HG03469 (cell line): ENCODE measurements at regions not wholly inside any gene's neighbourhood (a gene's known extent, or its start where the extent isn't known, plus 50 kb on each side); places are given as distances from the start of the nearest gene placed in this dataset.
"Not testable (repeated sequence)": the region's sequence is repeated elsewhere in the genome, so short reads cannot be mapped to it uniquely, and the experiment has no call there.

ENCODE experiments used
- ATAC-seq: cut with Tn5 transposase; IDR thresholded peaks from one replicate; pipeline ENCODE4 v1.9.1; 2021; ENCODE audit warnings: mild to moderate bottlenecking, moderate library complexity, moderate number of reproducible peaks; ENCODE audit not compliant: unreplicated experiment

DNA sequence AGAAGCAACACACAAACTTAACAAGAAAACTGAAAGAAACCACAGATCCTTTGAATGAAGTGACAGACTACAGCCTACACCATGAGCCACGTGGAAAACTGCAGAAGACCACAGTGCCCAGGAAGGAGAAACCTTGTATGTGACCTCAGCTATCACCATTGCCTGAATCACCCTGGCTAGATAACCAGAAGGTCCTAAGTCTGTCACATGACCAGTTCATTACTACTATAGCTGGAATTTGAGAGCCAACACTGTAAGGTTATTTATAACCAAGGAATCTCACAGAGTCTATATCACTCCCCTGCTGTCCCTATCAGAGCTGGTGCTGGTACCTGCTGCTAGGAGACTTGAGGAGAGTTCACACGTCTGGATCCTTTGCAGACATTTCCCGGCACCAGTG is 90.3 kb upstream of the FBXL17 start:
- ATAC-seq, result no peak

DNA sequence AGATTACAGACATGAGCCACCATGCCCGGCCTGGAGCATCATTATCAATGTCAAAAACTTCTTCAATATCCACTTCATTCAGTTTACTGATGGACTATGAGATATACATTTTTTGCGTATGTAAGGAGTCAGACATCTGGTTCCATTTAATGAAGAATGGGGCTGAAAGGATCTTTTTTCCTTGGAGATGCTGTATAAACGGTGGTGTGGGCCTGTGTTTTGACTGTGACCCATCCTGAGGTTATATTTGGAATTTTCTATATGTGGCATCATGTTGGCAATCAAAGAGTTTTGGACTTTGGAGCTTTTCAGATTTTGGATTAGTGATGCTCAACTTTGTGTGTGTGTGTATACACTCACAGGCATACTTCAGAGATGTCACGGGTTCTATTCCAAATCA is 85.7 kb upstream of the FBXL17 start:
- ATAC-seq, result no peak

DNA sequence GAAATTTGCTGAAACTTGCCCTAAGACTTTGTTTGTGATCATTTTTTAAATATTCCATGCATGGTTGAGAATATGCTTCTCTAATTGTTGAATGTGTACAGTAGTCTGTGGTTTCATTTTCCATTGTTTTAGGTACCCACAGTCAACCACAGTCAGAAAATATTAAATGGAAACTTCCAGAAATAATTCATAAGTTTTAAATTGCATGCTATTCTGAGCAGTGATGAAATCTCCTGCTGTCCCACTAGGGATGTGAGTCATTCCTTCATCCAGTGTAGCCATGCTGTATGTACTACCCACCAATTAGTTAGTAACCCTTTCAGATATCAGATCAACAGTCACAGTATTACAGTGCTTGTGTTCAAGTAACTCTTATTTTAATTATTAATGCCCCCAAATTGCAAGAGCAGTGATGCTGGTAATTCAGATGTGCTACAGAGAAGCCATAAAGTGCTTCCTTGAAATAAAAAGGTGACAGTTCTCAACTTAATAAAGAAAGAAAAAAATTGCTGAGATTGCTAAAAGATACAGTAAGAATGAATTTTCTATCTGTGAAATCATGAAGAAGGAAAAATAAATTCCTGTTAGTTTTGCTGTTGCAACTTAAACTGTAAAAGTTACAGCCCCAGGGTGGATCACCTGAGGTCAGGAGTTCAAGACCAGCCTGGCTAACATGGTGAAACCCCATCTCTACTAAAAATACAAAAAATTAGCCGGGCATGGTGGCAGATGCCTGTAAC is 79.9 kb upstream of the FBXL17 start:
- no peak for ATAC-seq

DNA sequence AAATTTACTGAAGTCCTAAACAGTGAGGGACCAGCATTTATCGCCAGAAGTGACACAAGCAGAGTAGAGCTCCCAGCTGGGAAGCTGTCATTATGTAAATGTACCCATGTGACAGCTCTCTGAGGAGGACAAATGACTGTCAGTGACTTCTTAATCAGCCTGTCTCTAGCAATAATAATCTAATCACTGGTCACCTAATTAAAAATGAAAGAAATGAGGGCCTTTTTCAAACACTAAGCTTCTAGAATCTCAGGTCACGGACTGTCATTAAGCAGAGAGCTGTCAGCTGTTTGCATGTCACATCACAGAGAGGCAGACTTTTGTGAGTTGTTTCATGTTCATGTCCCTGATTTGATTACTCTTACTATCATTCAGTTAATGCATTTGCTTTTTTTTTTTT is 77.9 kb upstream of the FBXL17 start:
- ATAC-seq, result no peak

DNA sequence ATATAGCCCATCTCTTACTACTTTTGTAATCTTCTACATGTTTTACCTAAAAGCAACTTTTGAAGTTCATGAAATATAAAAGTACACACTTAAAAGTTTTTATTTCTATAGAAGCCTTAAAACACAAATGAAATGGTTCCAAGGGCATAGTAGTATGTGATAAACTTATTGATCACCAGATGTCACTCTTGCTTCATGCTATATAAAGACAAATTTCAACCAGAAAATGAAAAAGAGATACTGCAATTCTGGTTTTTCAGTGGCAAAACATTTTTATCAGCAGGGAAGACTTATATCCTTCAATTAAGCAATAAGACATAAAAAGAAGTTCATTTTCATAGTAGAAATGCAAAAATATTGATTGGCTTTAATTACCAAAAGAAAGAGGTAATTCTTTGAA is 69.4 kb upstream of the FBXL17 start:
- ATAC-seq, result no peak

DNA sequence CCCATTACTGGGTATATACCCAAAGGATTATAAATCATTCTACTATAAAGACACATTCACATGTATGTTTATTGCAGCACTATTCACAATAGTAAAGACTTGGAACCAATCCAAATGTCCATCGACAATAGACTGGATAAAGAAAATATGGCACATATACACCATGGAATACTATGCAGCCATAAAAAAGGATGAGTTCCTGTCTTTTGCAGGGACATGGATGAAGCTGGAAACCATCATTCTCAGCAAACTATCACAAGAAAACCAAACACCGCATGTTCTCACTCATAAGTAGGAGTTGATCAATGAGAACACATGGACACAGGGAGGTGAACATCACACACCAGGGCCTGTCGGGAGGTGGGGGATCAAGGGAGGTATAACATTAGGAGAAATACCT is 62.2 kb upstream of the FBXL17 start:
- ATAC-seq, result not testable (repeated sequence)

DNA sequence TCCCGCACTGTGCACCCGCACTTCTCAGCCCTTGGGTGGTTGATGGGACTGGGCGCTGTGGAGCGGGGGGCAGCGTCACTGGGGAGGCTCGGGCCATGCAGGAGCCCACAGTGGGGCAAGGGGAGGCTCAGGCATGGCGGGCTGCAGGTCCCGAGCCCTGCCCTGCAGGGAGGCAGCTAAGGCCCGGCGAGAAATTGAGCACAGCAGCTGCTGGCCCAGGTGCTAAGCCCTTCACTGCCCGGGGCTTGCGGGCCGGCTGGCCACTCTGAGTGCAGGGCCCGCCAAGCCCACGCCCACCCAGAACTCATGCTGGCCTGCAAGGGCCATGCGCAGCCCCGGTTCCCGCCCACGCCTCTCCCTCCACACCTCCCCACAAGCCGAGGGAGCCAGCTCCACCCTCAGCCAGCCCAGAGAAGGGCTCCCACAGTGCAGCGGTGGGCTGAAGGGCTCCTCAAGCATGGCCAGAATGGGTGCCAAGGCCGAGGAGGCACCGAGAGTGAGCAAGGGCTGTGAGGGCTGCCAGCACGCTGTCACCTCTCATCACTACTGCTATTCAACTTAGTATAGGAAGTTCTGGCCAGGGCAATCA is 60.3 kb upstream of the FBXL17 start:
- not testable (repeated sequence) for ATAC-seq

DNA sequence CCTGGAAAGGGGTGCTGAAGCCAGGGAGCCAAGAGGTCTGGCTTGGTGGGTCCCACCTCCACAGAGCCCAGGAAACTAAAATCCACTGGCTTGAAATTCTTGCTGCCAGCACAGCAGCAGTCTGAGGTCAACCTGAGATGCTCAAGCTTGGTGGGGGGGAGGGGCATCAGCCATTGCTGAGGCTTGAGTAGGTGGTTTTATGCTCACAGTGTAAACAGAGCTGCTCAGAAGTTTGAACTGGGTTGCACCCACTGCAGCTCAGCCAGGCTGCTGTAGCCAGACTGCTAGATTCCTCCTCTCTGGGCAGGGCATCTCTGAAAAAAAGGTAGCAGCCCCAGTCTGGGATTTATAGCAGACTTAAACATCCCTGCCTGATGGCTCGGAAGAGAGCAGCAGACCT is 55.5 kb upstream of the FBXL17 start:
- no peak for ATAC-seq

DNA sequence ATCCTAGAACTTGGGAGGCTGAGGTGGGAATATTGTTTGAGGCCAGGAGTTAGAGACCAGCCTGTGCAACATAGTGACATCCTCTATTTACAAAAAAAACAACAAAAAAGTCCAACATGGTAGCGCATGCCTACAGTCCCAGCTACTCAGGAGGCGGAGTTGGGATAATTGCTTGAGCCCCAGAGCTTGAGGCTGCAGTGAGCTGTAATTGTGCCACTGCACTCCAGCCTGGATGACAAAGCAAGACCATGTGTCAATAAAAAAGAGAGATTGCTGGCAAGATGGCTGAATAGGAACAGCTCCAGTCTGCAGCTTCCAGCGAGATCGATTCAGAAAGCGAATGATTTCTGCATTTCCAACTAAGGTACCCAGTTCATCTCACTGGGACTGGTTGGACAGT is 54.8 kb upstream of the FBXL17 start:
- ATAC-seq, result no peak

DNA sequence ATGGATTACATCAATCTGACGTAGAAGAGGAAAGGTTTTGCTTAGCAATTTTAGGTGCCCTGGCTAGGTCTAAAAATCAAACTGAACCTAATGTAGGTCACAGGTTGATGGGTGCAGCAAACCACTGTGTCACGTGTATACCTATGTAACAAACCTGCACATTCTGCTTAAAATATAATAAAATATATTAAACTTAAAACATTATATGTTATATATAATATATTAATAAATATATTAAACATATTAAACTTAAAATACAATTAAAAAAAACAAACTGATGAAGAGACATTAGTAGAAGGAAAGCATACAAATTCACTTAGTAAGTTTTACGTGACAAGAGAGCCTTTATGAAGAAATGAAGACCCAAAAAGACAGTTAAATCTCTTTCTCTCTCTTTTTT is 51.7 kb upstream of the FBXL17 start:
- ATAC-seq, result no peak

DNA sequence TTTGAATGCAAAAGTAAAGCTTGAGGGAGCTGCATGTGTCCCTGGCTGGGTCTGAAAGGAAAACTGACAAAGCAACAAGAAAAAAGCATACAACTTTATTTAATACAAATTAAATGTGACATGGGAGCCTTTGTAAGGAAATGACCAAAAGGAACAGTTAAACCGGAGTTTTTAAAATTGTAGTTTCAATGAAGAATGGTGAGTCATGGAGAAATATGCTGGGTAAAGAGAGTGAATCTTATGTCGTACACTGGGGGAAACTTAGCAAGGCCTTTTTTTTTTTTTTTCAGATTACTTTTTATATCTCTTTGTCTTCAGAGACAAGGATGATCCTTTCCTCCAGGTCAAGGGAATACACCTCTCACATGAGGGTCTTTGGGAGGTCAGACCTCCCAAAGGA is 50.1 kb upstream of the FBXL17 start:
- no peak for ATAC-seq
